ENCODE measurements at regions not wholly inside any gene's neighbourhood (a gene's known extent, or its start where the extent isn't known, plus 50 kb on each side); places are given as distances from the start of the nearest gene placed in this dataset.

GRCh38 chr5:123746683-123747360 is 234.8 kb downstream of the CSNK1G3 start:
- Histone ChIP-seq H3K27me3 (replicated peaks in 1 of 7) (no peaks in the 10 kb centered on the region), H3K4me3 (no peak overlapping the region), H3K36me3 (no peaks in the 10 kb centered on the region), H3K9me3 (no peaks in the 10 kb centered on the region), H3K4me1 (peaks cover 0 to 7% (median 0%) of the 10 kb centered on the region in 6 donors), H3K27ac (no peak overlapping the region)
- no peak for DNase-seq
- WGBS, 5 donors = 54 to 66% (median 63%) methylated on average over 3 of the region's 3 CpGs
- intact Hi-C loops (cut with DNase I; ENCODE audit: low total_unique reads) = no loop called here
- TF ChIP-seq, protein P1, sequence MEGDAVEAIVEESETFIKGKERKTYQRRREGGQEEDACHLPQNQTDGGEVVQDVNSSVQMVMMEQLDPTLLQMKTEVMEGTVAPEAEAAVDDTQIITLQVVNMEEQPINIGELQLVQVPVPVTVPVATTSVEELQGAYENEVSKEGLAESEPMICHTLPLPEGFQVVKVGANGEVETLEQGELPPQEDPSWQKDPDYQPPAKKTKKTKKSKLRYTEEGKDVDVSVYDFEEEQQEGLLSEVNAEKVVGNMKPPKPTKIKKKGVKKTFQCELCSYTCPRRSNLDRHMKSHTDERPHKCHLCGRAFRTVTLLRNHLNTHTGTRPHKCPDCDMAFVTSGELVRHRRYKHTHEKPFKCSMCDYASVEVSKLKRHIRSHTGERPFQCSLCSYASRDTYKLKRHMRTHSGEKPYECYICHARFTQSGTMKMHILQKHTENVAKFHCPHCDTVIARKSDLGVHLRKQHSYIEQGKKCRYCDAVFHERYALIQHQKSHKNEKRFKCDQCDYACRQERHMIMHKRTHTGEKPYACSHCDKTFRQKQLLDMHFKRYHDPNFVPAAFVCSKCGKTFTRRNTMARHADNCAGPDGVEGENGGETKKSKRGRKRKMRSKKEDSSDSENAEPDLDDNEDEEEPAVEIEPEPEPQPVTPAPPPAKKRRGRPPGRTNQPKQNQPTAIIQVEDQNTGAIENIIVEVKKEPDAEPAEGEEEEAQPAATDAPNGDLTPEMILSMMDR (IDR thresholded peaks at IDR 0.05 in 8 of 11, conservative IDR thresholded peaks at IDR 0.05 in 3 of 11) = no peak
- TF ChIP-seq POLR2A (IDR thresholded peaks at IDR 0.05) (no peak), POLR2AphosphoS5 (IDR thresholded peaks at IDR 0.05) (no peak)

- intact Hi-C loops (cut with DNase I; ENCODE audit: low total_unique reads) = no loop called here
- DNase-seq = no peak
- H3K27ac ChIP-seq = no peak overlapping the region
- no peaks in the 10 kb centered on the region for H3K27me3 ChIP-seq (replicated peaks in 1 of 7)
- H3K36me3 ChIP-seq = no peaks in the 10 kb centered on the region
- H3K4me1 ChIP-seq = peaks cover 0 to 7% (median 0%) of the 10 kb centered on the region in 6 donors
- no peak overlapping the region for H3K4me3 ChIP-seq
- no peak for TF ChIP-seq POLR2A (IDR thresholded peaks at IDR 0.05)
- TF ChIP-seq, protein P1 (IDR thresholded peaks at IDR 0.05 in 8 of 11, conservative IDR thresholded peaks at IDR 0.05 in 3 of 11) = no peak
- TF ChIP-seq POLR2AphosphoS5 (IDR thresholded peaks at IDR 0.05) = no peak
- 79 to 98% (median 97%) methylated on average over 1 of the region's 1 CpG for WGBS, 5 donors
- H3K9me3 ChIP-seq = no peaks in the 10 kb centered on the region
Observed at GRCh38 chr5:123743990-123744583, 232.1 kb downstream of the CSNK1G3 start.

DNA sequence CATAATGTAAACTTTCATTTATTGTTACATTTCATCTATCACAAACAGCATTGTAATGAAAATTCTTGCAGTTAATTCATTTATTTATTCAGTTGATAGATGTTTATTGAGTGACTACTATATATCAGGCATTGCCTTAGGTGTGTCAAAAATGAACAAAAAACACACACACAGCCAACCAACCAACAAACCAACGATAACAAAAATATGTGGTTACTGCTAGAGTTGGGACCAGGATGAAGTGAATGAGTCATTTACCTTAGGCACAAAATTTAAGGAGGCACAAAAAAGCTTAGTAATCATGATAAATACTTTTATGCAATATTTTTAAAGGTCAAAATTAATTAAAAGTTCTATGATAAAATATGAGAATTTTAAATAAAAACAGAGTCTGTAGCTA is 223.4 kb downstream of the CSNK1G3 start:
- Histone ChIP-seq H3K36me3 (no peaks in the 10 kb centered on the region), H3K4me1 (no peaks in the 10 kb centered on the region), H3K9me3 (peaks cover 0 to 40% (median 32%) of the 10 kb centered on the region in 8 donors), H3K27me3 (replicated peaks in 1 of 7) (no peaks in the 10 kb centered on the region), H3K27ac (no peak overlapping the region), H3K4me3 (no peak overlapping the region)
- intact Hi-C loops (cut with DNase I; ENCODE audit: low total_unique reads) = no loop called here
- no peak for DNase-seq
- WGBS, 5 donors = 70 to 86% (median 84%) methylated on average over 1 of the region's 1 CpG
- TF ChIP-seq POLR2A (IDR thresholded peaks at IDR 0.05) (no peak), POLR2AphosphoS5 (IDR thresholded peaks at IDR 0.05) (no peak)

DNA sequence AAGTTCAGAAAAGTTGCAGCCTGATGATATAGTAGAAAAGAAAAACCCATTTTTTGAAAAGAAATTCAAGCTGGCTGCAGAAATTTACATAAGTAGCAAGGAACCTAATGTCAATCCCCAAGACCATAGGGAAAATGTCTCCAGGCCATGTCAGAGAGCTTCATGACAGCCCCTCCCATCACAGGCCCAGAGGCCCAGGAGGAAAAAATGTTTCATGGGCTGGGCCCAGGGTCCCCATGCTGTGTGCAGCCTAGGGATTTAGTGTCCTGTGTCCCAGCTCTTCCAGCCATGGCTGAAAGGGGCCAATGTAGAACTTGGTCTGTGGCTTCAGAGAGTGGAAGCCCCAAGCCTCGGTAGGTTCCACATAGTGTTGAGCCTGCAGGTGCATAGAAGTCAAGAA is 220.3 kb downstream of the CSNK1G3 start:
- peaks cover 0 to 51% (median 35%) of the 10 kb centered on the region in 8 donors for H3K9me3 ChIP-seq
- DNase-seq = no peak
- no peaks in the 10 kb centered on the region for H3K36me3 ChIP-seq
- H3K4me3 ChIP-seq = no peak overlapping the region
- TF ChIP-seq POLR2AphosphoS5 (IDR thresholded peaks at IDR 0.05) (no peak), POLR2A (IDR thresholded peaks at IDR 0.05) (no peak)
- TF ChIP-seq, protein P1 (IDR thresholded peaks at IDR 0.05 in 8 of 11, conservative IDR thresholded peaks at IDR 0.05 in 3 of 11) = no peak
- H3K27ac ChIP-seq = no peak overlapping the region
- intact Hi-C loops (cut with DNase I; ENCODE audit: low total_unique reads) = no loop called here
- no peaks in the 10 kb centered on the region for H3K4me1 ChIP-seq
- no peaks in the 10 kb centered on the region for H3K27me3 ChIP-seq (replicated peaks in 1 of 7)
- 84 to 100% (median 94%) methylated on average over 1 of the region's 1 CpG for WGBS, 5 donors

Data from spleen (tissue), 11 donors.